Thymus (tissue), 11 donors: ENCODE measurements at regions not wholly inside any gene's neighbourhood (a gene's known extent, or its start where the extent isn't known, plus 50 kb on each side); places are given as distances from the start of the nearest gene placed in this dataset.

Experiments used
- DNase-seq, 9 donors: peaks; one replicate each; pipeline ENCODE4 v3.0.0-alpha.2; 2013; ENCODE audit warnings: low spot score in 9 of 9, low read depth in 6 of 9, missing footprints in 1 of 9
- H3K27ac ChIP-seq, 2 donors: one replicate each; pipeline ENCODE4 v1.5.1; 2013; ENCODE audit warnings: control low read depth in 1 of 2, low read depth in 1 of 2, low read length in 1 of 2, mild to moderate bottlenecking in 1 of 2, moderate library complexity in 1 of 2
- H3K27me3 ChIP-seq, 2 donors: one replicate each; pipeline ENCODE4 v1.5.1; 2013; ENCODE audit warnings: low read length in 1 of 2; ENCODE audit not compliant: control insufficient read depth in 2 of 2, insufficient read depth in 1 of 2
- H3K36me3 ChIP-seq, 2 donors: one replicate each; pipeline ENCODE4 v1.5.1; 2013; ENCODE audit warnings: low read length in 1 of 2, mild to moderate bottlenecking in 1 of 2, moderate library complexity in 1 of 2; ENCODE audit not compliant: control insufficient read depth in 2 of 2, insufficient read depth in 2 of 2
- H3K4me1 ChIP-seq, 2 donors: one replicate each; pipeline ENCODE4 v1.5.1; 2013; ENCODE audit warnings: low read length in 2 of 2; ENCODE audit not compliant: control insufficient read depth in 2 of 2, insufficient read depth in 2 of 2
- H3K4me3 ChIP-seq, 2 donors: one replicate each; pipeline ENCODE4 v1.5.1; 2013; ENCODE audit warnings: low read length in 2 of 2, control low read depth in 1 of 2, mild to moderate bottlenecking in 1 of 2
- H3K9me3 ChIP-seq, 2 donors: one replicate each; pipeline ENCODE4 v1.5.1; 2013; ENCODE audit warnings: low read length in 1 of 2, mild to moderate bottlenecking in 1 of 2; ENCODE audit not compliant: control insufficient read depth in 2 of 2, insufficient read depth in 1 of 2
- WGBS: extraction: QIAGEN DNeasy Blood & Tissue Kit; methylation state at CpG from one replicate; pipeline ENCODE4 v1.1.7; 2013; 5-methylcytosine and 5-hydroxymethylcytosine counted together
- donor health status: healthy.

DNA sequence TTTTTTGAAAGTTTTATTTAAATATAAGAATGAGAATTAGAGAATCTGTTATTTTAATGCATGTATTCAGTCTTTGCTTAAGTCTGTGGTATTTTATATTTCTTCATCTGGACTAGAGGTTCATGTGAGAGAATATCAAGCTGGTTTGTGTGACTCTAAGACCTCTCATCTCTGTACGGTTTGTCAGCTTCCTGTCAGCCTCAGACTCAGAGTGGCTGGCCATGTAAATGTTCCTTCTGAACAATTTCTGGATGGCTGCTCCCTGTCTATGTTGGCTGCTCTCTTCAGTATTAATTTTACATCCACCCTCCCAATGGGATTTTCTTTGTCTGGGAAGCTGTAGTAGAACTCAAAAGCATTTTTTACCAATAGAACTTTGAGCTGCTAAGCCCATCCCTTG is 225.3 kb upstream of the THUMPD2 start:
- H3K27me3 ChIP-seq = no peaks in the 10 kb centered on the region
- H3K9me3 ChIP-seq = no peaks in the 10 kb centered on the region
- no peak overlapping the region for H3K4me3 ChIP-seq
- WGBS = 75% methylated on average over 1 of the region's 1 CpG
- DNase-seq = peak in 2 of 9 donors; percentile 41 to 67
- peaks cover 0 to 4% of the 10 kb centered on the region in 2 donors for H3K4me1 ChIP-seq
- no peaks in the 10 kb centered on the region for H3K36me3 ChIP-seq
- peak overlapping the region in 1 of 2 donors; percentile 55 for H3K27ac ChIP-seq

DNA sequence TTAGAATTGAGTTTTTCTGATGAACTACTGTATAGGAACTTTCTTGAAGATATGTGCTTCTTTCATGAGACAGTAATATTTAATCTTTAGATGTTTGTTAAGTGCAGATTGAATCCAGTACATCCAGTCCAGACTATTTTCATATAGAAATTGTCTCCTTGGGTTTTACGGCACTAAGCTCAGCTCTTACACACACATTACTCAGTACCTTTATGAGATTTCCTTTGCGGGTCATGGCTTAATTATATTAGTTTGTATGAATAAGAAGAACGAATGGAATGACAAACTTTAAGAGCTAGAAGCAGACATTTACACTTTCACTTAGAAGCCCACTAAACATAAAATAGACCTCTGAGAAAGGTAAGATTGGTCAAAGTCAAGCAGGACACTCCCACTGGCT is 223.3 kb upstream of the THUMPD2 start:
- H3K4me1 ChIP-seq = peaks cover 0 to 7% of the 10 kb centered on the region in 2 donors
- DNase-seq = no peak
- no peaks in the 10 kb centered on the region for H3K27me3 ChIP-seq
- H3K27ac ChIP-seq = no peak overlapping the region
- H3K4me3 ChIP-seq = no peak overlapping the region
- 99% methylated on average over 3 of the region's 3 CpGs for WGBS
- no peaks in the 10 kb centered on the region for H3K9me3 ChIP-seq
- H3K36me3 ChIP-seq = no peaks in the 10 kb centered on the region

DNA sequence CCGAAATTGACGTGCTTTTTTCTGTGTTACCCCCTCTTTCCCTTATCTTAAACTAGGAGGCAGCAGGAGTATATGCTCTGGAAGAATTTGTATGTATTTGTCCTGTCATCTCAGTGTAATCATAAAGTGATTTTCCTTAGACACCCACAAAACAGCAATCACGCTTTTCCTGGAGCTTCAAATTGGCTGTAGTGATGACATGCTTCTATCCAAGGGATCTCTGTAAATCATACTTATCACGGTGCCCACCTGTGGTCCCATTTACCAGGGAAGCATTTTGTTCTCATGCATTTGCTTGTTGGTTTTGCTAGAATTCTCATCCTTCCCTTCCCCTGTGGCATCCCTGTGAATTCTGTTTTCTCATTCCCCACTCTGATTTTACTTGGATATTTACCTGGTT is 220.8 kb upstream of the THUMPD2 start:
- no peak overlapping the region for H3K27ac ChIP-seq
- DNase-seq = no peak
- peaks cover 0 to 14% of the 10 kb centered on the region in 2 donors for H3K4me1 ChIP-seq
- no peak overlapping the region for H3K4me3 ChIP-seq
- 98% methylated on average over 4 of the region's 4 CpGs for WGBS
- H3K27me3 ChIP-seq = no peaks in the 10 kb centered on the region
- no peaks in the 10 kb centered on the region for H3K36me3 ChIP-seq
- no peaks in the 10 kb centered on the region for H3K9me3 ChIP-seq

DNA sequence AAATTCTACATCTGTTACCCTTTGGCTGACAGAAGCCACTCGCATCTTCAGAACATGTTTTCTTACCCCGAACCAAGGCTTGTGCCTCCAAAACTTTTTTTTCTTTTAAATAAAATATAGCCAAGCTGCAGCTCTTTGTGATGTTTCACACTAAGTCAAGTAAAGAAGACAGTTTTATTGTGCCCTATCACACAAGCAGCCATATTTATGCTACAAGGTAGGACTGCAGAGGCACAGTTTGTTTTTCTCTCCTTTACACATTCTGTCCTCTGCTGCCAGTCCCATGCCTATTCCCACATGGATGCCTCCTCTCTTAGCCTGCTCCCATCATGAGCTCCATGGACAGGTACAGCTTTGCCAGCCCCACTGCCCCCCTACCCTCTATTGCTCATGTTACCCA is 219.6 kb upstream of the THUMPD2 start:
- H3K4me1 ChIP-seq = peaks cover 0 to 12% of the 10 kb centered on the region in 2 donors
- H3K36me3 ChIP-seq = no peaks in the 10 kb centered on the region
- WGBS = 96% methylated on average over 2 of the region's 2 CpGs

DNA sequence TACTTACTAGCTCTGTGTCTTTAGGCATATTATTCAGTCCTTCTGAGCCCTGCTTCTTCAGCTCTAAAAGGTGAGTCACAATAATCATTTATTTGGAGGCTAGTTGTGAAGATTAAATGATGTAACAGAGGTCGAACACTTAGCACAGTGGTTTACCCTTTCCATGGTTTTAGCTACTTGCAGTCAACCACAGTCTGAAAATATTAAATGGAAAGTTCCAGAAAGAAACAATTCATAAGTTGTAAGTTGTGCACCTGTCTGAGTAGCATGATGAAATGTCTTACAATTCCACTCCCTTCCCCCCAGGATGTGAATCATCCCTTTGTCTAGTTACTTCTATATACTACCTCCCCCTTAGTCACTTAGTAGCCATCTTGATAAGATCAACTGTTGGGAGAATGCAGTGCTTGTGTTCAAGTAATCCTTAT is 217.6 kb upstream of the THUMPD2 start:
- Histone ChIP-seq H3K27me3 (no peaks in the 10 kb centered on the region), H3K36me3 (no peaks in the 10 kb centered on the region), H3K4me1 (peaks cover 0 to 12% of the 10 kb centered on the region in 2 donors), H3K9me3 (no peaks in the 10 kb centered on the region), H3K4me3 (no peak overlapping the region), H3K27ac (peak overlapping the region in 1 of 2 donors; percentile 26)
- 88% methylated on average over 1 of the region's 1 CpG for WGBS
- peak in 6 of 9 donors; percentile 19 to 67 (median 40) for DNase-seq

More for the DNA sequence above, 219.6 kb upstream of the THUMPD2 start:
- Histone ChIP-seq H3K4me3 (no peak overlapping the region), H3K27me3 (no peaks in the 10 kb centered on the region), H3K9me3 (no peaks in the 10 kb centered on the region), H3K27ac (no peak overlapping the region)
- no peak for DNase-seq

DNA sequence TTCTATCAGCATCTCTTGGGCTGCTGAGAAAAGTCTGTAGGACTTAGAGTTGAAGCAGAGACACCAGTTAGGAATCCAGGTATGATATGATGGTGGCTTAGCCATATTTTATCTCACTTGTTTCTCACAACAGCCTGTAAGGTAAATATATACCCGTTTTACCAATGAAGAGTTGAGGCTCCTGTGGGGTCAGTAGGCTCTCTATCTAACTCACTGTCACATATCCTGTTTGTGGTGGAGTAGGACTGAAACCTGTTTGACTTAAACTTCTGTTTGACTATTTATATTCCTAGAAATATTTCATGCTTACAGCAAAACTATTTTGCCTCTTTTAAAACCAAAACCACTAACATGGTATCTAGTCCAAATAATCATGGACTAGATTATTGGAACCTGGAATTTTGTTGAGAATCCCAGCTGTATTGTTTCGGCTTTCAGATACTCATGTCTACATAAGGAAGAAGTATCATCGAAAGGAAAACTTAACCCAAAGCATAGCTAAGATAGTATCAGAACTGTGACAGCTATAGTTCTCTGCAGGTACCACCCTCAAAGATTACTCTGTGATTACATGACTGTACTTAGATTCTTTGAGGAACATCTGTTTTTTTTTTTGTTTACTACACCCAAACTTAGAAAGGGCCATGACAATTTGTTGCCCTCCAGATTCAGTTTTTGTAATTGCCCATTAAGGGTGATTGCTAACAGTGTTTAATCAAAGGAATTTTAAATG is 216.1 kb upstream of the THUMPD2 start:
- no peak overlapping the region for H3K4me3 ChIP-seq
- no peaks in the 10 kb centered on the region for H3K9me3 ChIP-seq
- peaks cover 0 to 12% of the 10 kb centered on the region in 2 donors for H3K4me1 ChIP-seq
- no peaks in the 10 kb centered on the region for H3K27me3 ChIP-seq
- WGBS = 85% methylated on average over 3 of the region's 3 CpGs
- no peaks in the 10 kb centered on the region for H3K36me3 ChIP-seq
- peak in 6 of 9 donors; percentile 25 to 68 (median 32) for DNase-seq
- peak overlapping the region in 1 of 2 donors; percentile 64 for H3K27ac ChIP-seq

DNA sequence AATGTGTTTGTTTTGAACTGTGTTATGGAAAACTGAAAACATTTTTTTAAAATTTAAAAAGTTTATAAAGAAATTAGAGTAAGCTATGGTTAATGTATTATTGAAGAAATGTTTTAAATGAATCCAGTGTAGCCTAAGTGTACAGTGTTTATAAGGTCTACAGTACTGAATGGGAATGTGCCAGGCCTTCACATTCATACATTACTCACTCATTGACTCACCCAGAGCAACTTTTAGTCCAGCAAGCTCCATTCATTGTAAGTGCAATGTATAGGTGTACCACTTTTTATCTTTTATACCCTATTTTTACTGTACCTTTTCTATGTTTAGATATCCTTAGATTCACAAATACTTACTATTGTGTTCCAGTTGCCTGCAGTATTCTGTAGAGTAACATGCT is 215.1 kb upstream of the THUMPD2 start:
- H3K27ac ChIP-seq = no peak overlapping the region

DNA sequence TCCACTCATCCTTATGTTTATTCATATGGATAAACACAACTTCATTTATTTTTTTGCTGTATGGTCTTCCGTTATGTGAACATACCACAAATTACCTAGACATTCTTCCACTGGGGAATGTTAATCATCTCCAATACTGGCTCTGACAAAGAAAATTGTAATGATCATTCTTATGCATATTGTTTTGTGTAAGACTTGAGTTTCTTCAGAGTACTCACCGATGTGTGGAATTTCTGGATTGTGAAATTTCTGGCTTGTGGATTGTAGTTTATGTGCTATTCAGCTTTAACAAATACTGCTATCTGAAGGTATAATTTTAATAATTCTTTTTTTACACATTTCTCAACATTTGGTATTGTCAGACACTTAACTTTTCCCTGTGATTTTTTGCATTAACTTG is 212.2 kb upstream of the THUMPD2 start:
- Histone ChIP-seq H3K27me3 (no peaks in the 10 kb centered on the region), H3K9me3 (no peaks in the 10 kb centered on the region), H3K27ac (no peak overlapping the region), H3K4me3 (no peak overlapping the region), H3K4me1 (peaks cover 0 to 7% of the 10 kb centered on the region in 2 donors), H3K36me3 (no peaks in the 10 kb centered on the region)
- no peak for DNase-seq
- 53% methylated on average over 2 of the region's 2 CpGs for WGBS

More for the DNA sequence above, 215.1 kb upstream of the THUMPD2 start:
- Histone ChIP-seq H3K4me3 (no peak overlapping the region), H3K9me3 (no peaks in the 10 kb centered on the region), H3K27me3 (no peaks in the 10 kb centered on the region), H3K36me3 (no peaks in the 10 kb centered on the region), H3K4me1 (peaks cover 0 to 12% of the 10 kb centered on the region in 2 donors)
- no peak for DNase-seq

DNA sequence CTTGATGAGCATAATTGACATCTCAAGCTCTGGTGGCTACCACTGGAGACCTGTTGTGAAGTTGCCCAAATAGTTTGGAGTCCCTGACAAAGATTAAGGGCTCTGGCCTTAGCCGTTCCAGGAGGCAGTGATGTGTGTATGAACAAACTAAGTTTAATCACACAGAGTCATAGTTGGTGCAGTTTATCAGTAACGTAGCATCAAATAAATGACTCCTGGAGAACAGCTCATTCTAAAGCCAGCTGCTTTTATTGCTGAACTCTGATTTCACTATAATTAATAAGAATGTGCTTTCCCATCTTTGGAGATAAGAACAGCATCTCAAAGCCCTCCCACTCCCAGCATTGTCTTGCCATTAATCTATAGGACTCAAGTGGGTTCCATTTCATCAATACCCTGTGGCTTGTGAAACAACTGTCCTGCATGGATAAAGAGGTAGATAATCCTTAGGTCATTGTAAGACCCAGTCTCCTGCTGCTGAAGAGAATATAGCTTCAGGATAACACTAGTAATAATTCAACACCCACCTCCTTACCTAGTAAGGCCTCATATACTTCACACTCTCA is 211.4 kb upstream of the THUMPD2 start:
- no peak overlapping the region for H3K27ac ChIP-seq
- peaks cover 0 to 5% of the 10 kb centered on the region in 2 donors for H3K4me1 ChIP-seq
- H3K9me3 ChIP-seq = no peaks in the 10 kb centered on the region
- no peaks in the 10 kb centered on the region for H3K36me3 ChIP-seq
- over 99% methylated on average over 2 of the region's 2 CpGs for WGBS
- no peak overlapping the region for H3K4me3 ChIP-seq
- no peak for DNase-seq
- no peaks in the 10 kb centered on the region for H3K27me3 ChIP-seq
